ENCODE measurements at regions not wholly inside any gene's neighbourhood (a gene's known extent, or its start where the extent isn't known, plus 50 kb on each side); places are given as distances from the start of the nearest gene placed in this dataset.

- DNase-seq = no peak
- Mint-ChIP-seq H3K36me3 (ENCODE audit: low read depth) (no peaks in the 10 kb centered on the region), H3K27ac (no peak overlapping the region), H3K4me3 (no peak overlapping the region), H3K27me3 (peaks cover 39% of the 10 kb centered on the region), H3K4me1 (peaks cover 5% of the 10 kb centered on the region), H3K9me3 (no peaks in the 10 kb centered on the region)
- intact Hi-C loops (cut with micrococcal nuclease) = no loop called here
These were observed 72.4 kb upstream of the UNC5A start for GRCh38 chr5:176737746-176738636.

GRCh38 chr5:176738637-176739250 lies 71.6 kb upstream of the UNC5A start:
- H3K4me1 Mint-ChIP-seq = peaks cover 5% of the 10 kb centered on the region
- H3K27ac Mint-ChIP-seq = no peak overlapping the region
- intact Hi-C loops (cut with micrococcal nuclease) = no loop called here
- no peaks in the 10 kb centered on the region for H3K9me3 Mint-ChIP-seq
- H3K4me3 Mint-ChIP-seq = no peak overlapping the region
- DNase-seq = no peak
- H3K27me3 Mint-ChIP-seq = peaks cover 41% of the 10 kb centered on the region
- H3K36me3 Mint-ChIP-seq (ENCODE audit: low read depth) = no peaks in the 10 kb centered on the region

- H3K27me3 Mint-ChIP-seq = peaks cover 50% of the 10 kb centered on the region
- no peak overlapping the region for H3K27ac Mint-ChIP-seq
- H3K4me3 Mint-ChIP-seq = no peak overlapping the region
- DNase-seq = no peak
- H3K36me3 Mint-ChIP-seq (ENCODE audit: low read depth) = no peaks in the 10 kb centered on the region
- H3K4me1 Mint-ChIP-seq = peaks cover 5% of the 10 kb centered on the region
- intact Hi-C loops (cut with micrococcal nuclease) = no loop called here
- H3K9me3 Mint-ChIP-seq = no peaks in the 10 kb centered on the region
These were observed 70.8 kb upstream of the UNC5A start for GRCh38 chr5:176739461-176740051.

- DNase-seq = no peak
- H3K27ac Mint-ChIP-seq = no peak overlapping the region
- H3K9me3 Mint-ChIP-seq = no peaks in the 10 kb centered on the region
- H3K36me3 Mint-ChIP-seq (ENCODE audit: low read depth) = no peaks in the 10 kb centered on the region
- peaks cover 5% of the 10 kb centered on the region for H3K4me1 Mint-ChIP-seq
- no peak overlapping the region for H3K4me3 Mint-ChIP-seq
- intact Hi-C loops (cut with micrococcal nuclease) = no loop called here
- peaks cover 56% of the 10 kb centered on the region for H3K27me3 Mint-ChIP-seq
These were observed 70.1 kb upstream of the UNC5A start for GRCh38 chr5:176740131-176740701.

- no peak overlapping the region for H3K4me3 Mint-ChIP-seq
- no peaks in the 10 kb centered on the region for H3K9me3 Mint-ChIP-seq
- no peak for DNase-seq
- intact Hi-C loops (cut with micrococcal nuclease) = no loop called here
- peaks cover 60% of the 10 kb centered on the region for H3K27me3 Mint-ChIP-seq
- no peaks in the 10 kb centered on the region for H3K36me3 Mint-ChIP-seq (ENCODE audit: low read depth)
- H3K4me1 Mint-ChIP-seq = peaks cover 8% of the 10 kb centered on the region
- H3K27ac Mint-ChIP-seq = no peak overlapping the region
These were observed 69.5 kb upstream of the UNC5A start for GRCh38 chr5:176740702-176741496.

GRCh38 chr5:176741561-176742211 lies 68.7 kb upstream of the UNC5A start:
- Mint-ChIP-seq H3K27me3 (peaks cover 66% of the 10 kb centered on the region), H3K4me3 (no peak overlapping the region), H3K27ac (no peak overlapping the region), H3K9me3 (no peaks in the 10 kb centered on the region), H3K36me3 (ENCODE audit: low read depth) (no peaks in the 10 kb centered on the region), H3K4me1 (peaks cover 10% of the 10 kb centered on the region)
- DNase-seq = no peak
- intact Hi-C loops (cut with micrococcal nuclease) = no loop called here

GRCh38 chr5:176742246-176743105 lies 67.9 kb upstream of the UNC5A start:
- Mint-ChIP-seq H3K4me1 (peaks cover 10% of the 10 kb centered on the region), H3K4me3 (no peak overlapping the region), H3K27me3 (peaks cover 72% of the 10 kb centered on the region), H3K36me3 (ENCODE audit: low read depth) (no peaks in the 10 kb centered on the region), H3K27ac (no peak overlapping the region), H3K9me3 (no peaks in the 10 kb centered on the region)
- intact Hi-C loops (cut with micrococcal nuclease) = no loop called here
- DNase-seq = no peak

GRCh38 chr5:176743136-176743861 lies 67.1 kb upstream of the UNC5A start:
- no peaks in the 10 kb centered on the region for H3K9me3 Mint-ChIP-seq
- H3K4me1 Mint-ChIP-seq = peaks cover 10% of the 10 kb centered on the region
- no peak for DNase-seq
- peaks cover 72% of the 10 kb centered on the region for H3K27me3 Mint-ChIP-seq
- H3K36me3 Mint-ChIP-seq (ENCODE audit: low read depth) = no peaks in the 10 kb centered on the region
- H3K27ac Mint-ChIP-seq = no peak overlapping the region
- intact Hi-C loops (cut with micrococcal nuclease) = no loop called here
- no peak overlapping the region for H3K4me3 Mint-ChIP-seq

- Mint-ChIP-seq H3K27ac (no peak overlapping the region), H3K27me3 (peaks cover 65% of the 10 kb centered on the region), H3K36me3 (ENCODE audit: low read depth) (no peaks in the 10 kb centered on the region), H3K9me3 (no peaks in the 10 kb centered on the region), H3K4me3 (no peak overlapping the region), H3K4me1 (peaks cover 10% of the 10 kb centered on the region)
- DNase-seq = no peak
- intact Hi-C loops (cut with micrococcal nuclease) = no loop called here
These were observed 66.3 kb upstream of the UNC5A start for GRCh38 chr5:176743868-176744583.

- no peaks in the 10 kb centered on the region for H3K36me3 Mint-ChIP-seq (ENCODE audit: low read depth)
- peaks cover 59% of the 10 kb centered on the region for H3K27me3 Mint-ChIP-seq
- intact Hi-C loops (cut with micrococcal nuclease) = no loop called here
- DNase-seq = no peak
- no peaks in the 10 kb centered on the region for H3K9me3 Mint-ChIP-seq
- no peak overlapping the region for H3K4me3 Mint-ChIP-seq
- H3K4me1 Mint-ChIP-seq = peaks cover 10% of the 10 kb centered on the region
- no peak overlapping the region for H3K27ac Mint-ChIP-seq
These were observed 65.8 kb upstream of the UNC5A start for GRCh38 chr5:176744584-176744965.

- peaks cover 5% of the 10 kb centered on the region for H3K4me1 Mint-ChIP-seq
- no peak overlapping the region for H3K27ac Mint-ChIP-seq
- intact Hi-C loops (cut with micrococcal nuclease) = no loop called here
- no peak for DNase-seq
- peaks cover 54% of the 10 kb centered on the region for H3K27me3 Mint-ChIP-seq
- no peaks in the 10 kb centered on the region for H3K36me3 Mint-ChIP-seq (ENCODE audit: low read depth)
- H3K9me3 Mint-ChIP-seq = no peaks in the 10 kb centered on the region
- H3K4me3 Mint-ChIP-seq = no peak overlapping the region
These were observed 62.7 kb upstream of the UNC5A start for GRCh38 chr5:176747670-176748072.

All from activated CD4-positive, alpha-beta T cell treated with anti-CD3 and anti-CD28 coated beads, Interleukin-2, amount 10 ng/mL, durations not matched to agents 24 days and 14 days (primary cell).